Erythroblast (primary cell): ENCODE measurements at regions not wholly inside any gene's neighbourhood (a gene's known extent, or its start where the extent isn't known, plus 50 kb on each side); places are given as distances from the start of the nearest gene placed in this dataset.

Source experiments
- GATA1 ChIP-seq: IDR thresholded peaks from 2 replicates; pipeline ENCODE4 v1.6.1; 2011; ENCODE audit warnings: low read depth, mild to moderate bottlenecking, control low read depth, low read length, moderate library complexity
- POLR2A ChIP-seq: IDR thresholded peaks from 2 replicates; pipeline ENCODE4 v1.6.1; 2011; ENCODE audit warnings: mild to moderate bottlenecking, low read length

GRCh38 chr5:158466191-158466590, 607.2 kb upstream of the CLINT1 start:
- TF ChIP-seq POLR2A (no peak), GATA1 (no peak)
